Panc1 (cell line): ENCODE measurements at regions not wholly inside any gene's neighbourhood (a gene's known extent, or its start where the extent isn't known, plus 50 kb on each side); places are given as distances from the start of the nearest gene placed in this dataset.

ENCODE experiments used
- ATAC-seq: fragments of 200-7000 bp; cut with Tn5 transposase; 2 replicates; pipeline ENCODE4 v1.9.1; 2020; ENCODE audit warnings: mild to moderate bottlenecking, moderate library complexity
- BruUV-seq: library from RNA; stranded (reverse); fragments of 400-500 nt; replicated peaks from 2 replicates; lab custom pipeline; 2021; lab: Mats Ljungman, UMichigan
- CTCF ChIA-PET: fragments of 300-600 bp; sonication (Branson Sonifier 250); formaldehyde crosslinking; loops from one replicate; lab custom pipeline; 2022; ENCODE audit warnings: antibody characterized with exemption; lab: Charles Lee
- POLR2A ChIA-PET: fragments of 300-600 bp; sonication (Branson Sonifier 250); formaldehyde crosslinking; loops from one replicate; lab custom pipeline; 2022; ENCODE audit warnings: antibody characterized with exemption; lab: Charles Lee
- DNase-seq: peaks from one replicate; pipeline ENCODE4 v3.0.0-alpha.2; 2010; ENCODE audit warnings: low read depth, low spot score
- H3K27ac ChIP-seq: 2 replicates; pipeline ENCODE4 v1.5.1; 2011; ENCODE audit warnings: mild to moderate bottlenecking, low read length, inconsistent platforms
- H3K27me3 ChIP-seq: fragments of 200-500 bp; sonication (Bioruptor generic); 2 replicates; pipeline ENCODE4 v1.6.0; 2014; ENCODE audit warnings: low read length, inconsistent platforms; ENCODE audit not compliant: control insufficient read depth, insufficient read depth
- H3K36me3 ChIP-seq: fragments of 200-500 bp; sonication (Bioruptor generic); 2 replicates; pipeline ENCODE4 v1.5.1; 2014; ENCODE audit warnings: inconsistent platforms, mild to moderate bottlenecking, low read length, moderate library complexity; ENCODE audit not compliant: control insufficient read depth, insufficient read depth
- H3K4me1 ChIP-seq: 2 replicates; pipeline ENCODE4 v1.5.1; 2011; ENCODE audit warnings: inconsistent platforms, mild to moderate bottlenecking, low read length, moderate library complexity; ENCODE audit not compliant: control insufficient read depth, insufficient read depth
- H3K4me3 ChIP-seq, 2 experiments: 2 replicates each; pipeline ENCODE4 v1.5.1; 2011 to 2012; ENCODE audit warnings: low read depth in 2 of 2, low read length in 2 of 2, mild to moderate bottlenecking in 2 of 2, inconsistent platforms in 1 of 2, moderate library complexity in 1 of 2
- H3K9me3 ChIP-seq: fragments of 200-500 bp; sonication (Bioruptor generic); 2 replicates; pipeline ENCODE4 v1.5.1; 2014; ENCODE audit warnings: low read depth, mild to moderate bottlenecking, inconsistent platforms, low read length, moderate library complexity; ENCODE audit not compliant: control insufficient read depth, insufficient read depth
- CTCF ChIP-seq: fragments of 450-650 bp; IDR thresholded peaks from 2 replicates; pipeline ENCODE4 v1.5.1; 2017; ENCODE audit warnings: mild to moderate bottlenecking
- POLR2AphosphoS5 ChIP-seq: IDR thresholded peaks from 2 replicates; pipeline ENCODE4 v1.6.1; 2012; ENCODE audit warnings: mild to moderate bottlenecking, low read depth, low read length, moderate library complexity
- REST ChIP-seq, 2 experiments: IDR thresholded peaks; 2 replicates each; pipeline ENCODE4 v1.6.1; 2011 to 2012; ENCODE audit warnings: low read depth in 2 of 2, control low read depth in 1 of 2, low read length in 1 of 2, mild to moderate bottlenecking in 1 of 2, moderate library complexity in 1 of 2; ENCODE audit not compliant: insufficient read depth in 1 of 2
- SIN3A ChIP-seq: IDR thresholded peaks from 2 replicates; pipeline ENCODE4 v1.6.1; 2012; ENCODE audit warnings: low read depth, mild to moderate bottlenecking, low read length, moderate library complexity, borderline replicate concordance; ENCODE audit not compliant: insufficient read depth
- TCF7L2 ChIP-seq: IDR thresholded peaks from 2 replicates; pipeline ENCODE4 v1.6.1; 2011; ENCODE audit warnings: mild to moderate bottlenecking, low read depth, low read length, inconsistent platforms
- in situ Hi-C: cut with HindIII; loops from 2 replicates; pipeline ENCODE4 v1.10.0; 2016; ENCODE audit warnings: low sequenced_read_pairs, low pct_unique_long_range_greater_than_20kb
- intact Hi-C: fragments of 100-400 bp; cut with micrococcal nuclease; formaldehyde crosslinking; loops from one replicate; pipeline ENCODE4 v1.10.0; 2022; ENCODE audit not compliant: unreplicated experiment

- no TSS peak for BruUV-seq
- H3K27ac ChIP-seq, result no peak overlapping the region
- ATAC-seq (no peak), DNase-seq (no peak)
- CTCF ChIA-PET, result no interaction called here
- H3K36me3 ChIP-seq, result no peaks in the 10 kb centered on the region
- POLR2A ChIA-PET, result no interaction called here
- no peaks in the 10 kb centered on the region for H3K9me3 ChIP-seq
- intact Hi-C loops (no loop called here), in situ Hi-C loops (no loop called here)
- no peaks in the 10 kb centered on the region for H3K4me1 ChIP-seq
- TF ChIP-seq CTCF (no peak), SIN3A (no peak), POLR2AphosphoS5 (no peak), REST (IDR thresholded peaks at IDR 0.05; ENCODE audit: insufficient read depth in 1 of 2, low read depth in 2 of 2, low read length in 1 of 2) (no peak), TCF7L2 (no peak)
- no peak overlapping the region for H3K4me3 ChIP-seq
- no peaks in the 10 kb centered on the region for H3K27me3 ChIP-seq
These were observed 275.2 kb downstream of the SATB1 start for GRCh38 chr3:18149935-18150334.

- intact Hi-C loops, result no loop called here
- POLR2A ChIA-PET, result no interaction called here
- no peaks in the 10 kb centered on the region for H3K9me3 ChIP-seq
- no peak overlapping the region for H3K4me3 ChIP-seq
- H3K36me3 ChIP-seq, result no peaks in the 10 kb centered on the region
- no TSS peak for BruUV-seq
- H3K4me1 ChIP-seq, result no peaks in the 10 kb centered on the region
- in situ Hi-C loops, result no loop called here
- H3K27me3 ChIP-seq, result no peaks in the 10 kb centered on the region
- TF ChIP-seq TCF7L2 (no peak), SIN3A (no peak), CTCF (no peak), POLR2AphosphoS5 (no peak), REST (IDR thresholded peaks at IDR 0.05; ENCODE audit: insufficient read depth in 1 of 2, low read depth in 2 of 2, low read length in 1 of 2) (no peak)
- DNase-seq, result no peak
- H3K27ac ChIP-seq, result no peak overlapping the region
- ATAC-seq, result no peak
- CTCF ChIA-PET, result no interaction called here
These were observed 275.8 kb downstream of the SATB1 start for GRCh38 chr3:18149386-18149785.
